SK-N-SH treated with all-trans-retinoic acid at 6 μM for 48 hours (cell line): ENCODE measurements at regions not wholly inside any gene's neighbourhood (a gene's known extent, or its start where the extent isn't known, plus 50 kb on each side); places are given as distances from the start of the nearest gene placed in this dataset.

Source experiments
- ARNTL ChIP-seq: fragments of 450-650 bp; formaldehyde crosslinking; IDR thresholded peaks from 2 replicates; pipeline ENCODE4 v1.5.0; 2020; ENCODE audit warnings: low read depth, mild to moderate bottlenecking, moderate library complexity, borderline replicate concordance
- BACH2 ChIP-seq: fragments of 250-450 bp; sonication (Bioruptor Pico); IDR thresholded peaks from 2 replicates; pipeline ENCODE4 v1.9.0; 2021; ENCODE audit warnings: mild to moderate bottlenecking, borderline replicate concordance
- ESRRG ChIP-seq: fragments of 250-450 bp; sonication (Bioruptor Pico); IDR thresholded peaks from 2 replicates; pipeline ENCODE4 v1.6.1; 2021; ENCODE audit warnings: mild to moderate bottlenecking
- OSR1 ChIP-seq: fragments of 250-450 bp; sonication (Bioruptor Pico); IDR thresholded peaks from 2 replicates; pipeline ENCODE4 v1.8.0; 2022; ENCODE audit warnings: moderate library complexity, mild to moderate bottlenecking, inconsistent platforms
- TCF4 ChIP-seq: fragments of 250-450 bp; sonication (Bioruptor Pico); IDR thresholded peaks from 2 replicates; pipeline ENCODE4 v1.8.0; 2021; ENCODE audit warnings: mild to moderate bottlenecking, moderate library complexity, borderline replicate concordance
- ZFP30 ChIP-seq: fragments of 450-650 bp; formaldehyde crosslinking; IDR thresholded peaks from 2 replicates; pipeline ENCODE4 v1.5.0; 2022; ENCODE audit warnings: mild to moderate bottlenecking, moderate library complexity
- ZNF70 ChIP-seq: fragments of 450-650 bp; formaldehyde crosslinking; IDR thresholded peaks from 2 replicates; pipeline ENCODE4 v1.5.0; 2020; ENCODE audit warnings: mild to moderate bottlenecking, moderate library complexity
- TF ChIP-seq, protein P1 (sequence below): fragments of 250-450 bp; sonication (Bioruptor Pico); IDR thresholded peaks from 2 replicates; pipeline ENCODE4 v1.8.0; 2020; ENCODE audit warnings: mild to moderate bottlenecking, moderate library complexity, borderline replicate concordance
- TF ChIP-seq, protein P2 (sequence below): fragments of 250-450 bp; sonication (Bioruptor Pico); IDR thresholded peaks from 2 replicates; pipeline ENCODE4 v1.5.1; 2020; ENCODE audit warnings: low read depth, mild to moderate bottlenecking, moderate library complexity

DNA sequence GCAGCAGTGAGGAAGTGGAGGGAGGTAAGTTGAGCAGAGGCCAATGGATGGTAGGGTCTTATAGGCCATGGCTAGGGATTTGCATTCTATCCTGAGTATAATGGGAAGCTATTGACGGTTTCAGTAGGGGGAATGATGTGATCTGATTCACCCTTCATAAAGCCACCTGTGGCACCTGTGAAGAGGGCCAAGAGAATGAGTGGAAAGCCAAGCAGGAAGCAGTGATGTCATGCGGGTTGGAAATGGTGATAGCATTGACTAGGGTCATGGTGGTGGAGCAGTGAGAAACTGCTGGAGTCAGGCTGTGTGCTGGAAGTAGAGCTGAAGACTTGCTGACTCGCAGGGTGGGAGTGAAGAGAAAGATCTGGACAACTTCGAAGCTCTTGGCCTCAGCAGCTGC lies 111.7 kb downstream of the MARCHF4 start:
- TF ChIP-seq ARNTL (CRISPR knock-in tag) (no peak), OSR1 (CRISPR knock-in tag) (no peak), BACH2 (CRISPR knock-in tag) (no peak), TCF4 (no peak), ZNF70 (CRISPR knock-in tag) (no peak), ZFP30 (no peak), ESRRG (no peak)
- TF ChIP-seq, protein P1, sequence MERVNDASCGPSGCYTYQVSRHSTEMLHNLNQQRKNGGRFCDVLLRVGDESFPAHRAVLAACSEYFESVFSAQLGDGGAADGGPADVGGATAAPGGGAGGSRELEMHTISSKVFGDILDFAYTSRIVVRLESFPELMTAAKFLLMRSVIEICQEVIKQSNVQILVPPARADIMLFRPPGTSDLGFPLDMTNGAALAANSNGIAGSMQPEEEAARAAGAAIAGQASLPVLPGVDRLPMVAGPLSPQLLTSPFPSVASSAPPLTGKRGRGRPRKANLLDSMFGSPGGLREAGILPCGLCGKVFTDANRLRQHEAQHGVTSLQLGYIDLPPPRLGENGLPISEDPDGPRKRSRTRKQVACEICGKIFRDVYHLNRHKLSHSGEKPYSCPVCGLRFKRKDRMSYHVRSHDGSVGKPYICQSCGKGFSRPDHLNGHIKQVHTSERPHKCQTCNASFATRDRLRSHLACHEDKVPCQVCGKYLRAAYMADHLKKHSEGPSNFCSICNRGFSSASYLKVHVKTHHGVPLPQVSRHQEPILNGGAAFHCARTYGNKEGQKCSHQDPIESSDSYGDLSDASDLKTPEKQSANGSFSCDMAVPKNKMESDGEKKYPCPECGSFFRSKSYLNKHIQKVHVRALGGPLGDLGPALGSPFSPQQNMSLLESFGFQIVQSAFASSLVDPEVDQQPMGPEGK (CRISPR knock-in tag), result no peak
- TF ChIP-seq, protein P2, sequence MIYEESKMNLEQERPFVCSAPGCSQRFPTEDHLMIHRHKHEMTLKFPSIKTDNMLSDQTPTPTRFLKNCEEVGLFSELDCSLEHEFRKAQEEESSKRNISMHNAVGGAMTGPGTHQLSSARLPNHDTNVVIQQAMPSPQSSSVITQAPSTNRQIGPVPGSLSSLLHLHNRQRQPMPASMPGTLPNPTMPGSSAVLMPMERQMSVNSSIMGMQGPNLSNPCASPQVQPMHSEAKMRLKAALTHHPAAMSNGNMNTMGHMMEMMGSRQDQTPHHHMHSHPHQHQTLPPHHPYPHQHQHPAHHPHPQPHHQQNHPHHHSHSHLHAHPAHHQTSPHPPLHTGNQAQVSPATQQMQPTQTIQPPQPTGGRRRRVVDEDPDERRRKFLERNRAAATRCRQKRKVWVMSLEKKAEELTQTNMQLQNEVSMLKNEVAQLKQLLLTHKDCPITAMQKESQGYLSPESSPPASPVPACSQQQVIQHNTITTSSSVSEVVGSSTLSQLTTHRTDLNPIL (CRISPR knock-in tag), result no peak
